HG02943 (cell line): ENCODE measurements at regions not wholly inside any gene's neighbourhood (a gene's known extent, or its start where the extent isn't known, plus 50 kb on each side); places are given as distances from the start of the nearest gene placed in this dataset.

Source experiments
- ATAC-seq: cut with Tn5 transposase; IDR thresholded peaks from one replicate; pipeline ENCODE4 v1.9.1; 2021; ENCODE audit warnings: mild to moderate bottlenecking, low read depth, moderate library complexity; ENCODE audit not compliant: unreplicated experiment

GRCh38 chr12:34358198-34358597 is 335.9 kb downstream of the ALG10 start:
- no peak for ATAC-seq

- ATAC-seq = no peak
These were observed 339.5 kb downstream of the ALG10 start for GRCh38 chr12:34361721-34362316.

GRCh38 chr12:34363050-34363673 is 340.9 kb downstream of the ALG10 start:
- ATAC-seq = no peak

GRCh38 chr12:34368079-34368478 is 345.8 kb downstream of the ALG10 start:
- no peak for ATAC-seq

- no peak for ATAC-seq
These were observed 348.8 kb downstream of the ALG10 start for GRCh38 chr12:34371050-34371449.

GRCh38 chr12:34372003-34372402 is 349.7 kb downstream of the ALG10 start:
- ATAC-seq = no peak

- ATAC-seq = no peak
These were observed 351.6 kb downstream of the ALG10 start for GRCh38 chr12:34373926-34374325.

GRCh38 chr12:34376133-34376799 is 354.0 kb downstream of the ALG10 start:
- ATAC-seq = no peak

- no peak for ATAC-seq
These were observed 355.1 kb downstream of the ALG10 start for GRCh38 chr12:34377243-34378035.

GRCh38 chr12:34379142-34379541 is 356.8 kb downstream of the ALG10 start:
- no peak for ATAC-seq

- ATAC-seq = no peak
These were observed 362.4 kb downstream of the ALG10 start for GRCh38 chr12:34384693-34385092.

GRCh38 chr12:34386016-34386415 is 363.7 kb downstream of the ALG10 start:
- ATAC-seq = no peak

- no peak for ATAC-seq
These were observed 364.4 kb downstream of the ALG10 start for GRCh38 chr12:34386621-34387255.

- ATAC-seq = no peak
These were observed 365.7 kb downstream of the ALG10 start for GRCh38 chr12:34387711-34388635.

- no peak for ATAC-seq
These were observed 366.5 kb downstream of the ALG10 start for GRCh38 chr12:34388636-34389377.

GRCh38 chr12:34389378-34390170 is 367.3 kb downstream of the ALG10 start:
- ATAC-seq = no peak

- ATAC-seq = no peak
These were observed 368.0 kb downstream of the ALG10 start for GRCh38 chr12:34390171-34390841.
